ENCODE measurements at regions not wholly inside any gene's neighbourhood (a gene's known extent, or its start where the extent isn't known, plus 50 kb on each side); places are given as distances from the start of the nearest gene placed in this dataset.

- FAIRE-seq = no peak
- no peak for TF ChIP-seq CTCF (IDR thresholded peaks at IDR 0.05; ENCODE audit: borderline replicate concordance, extremely low read depth, insufficient read depth)
- no peaks in the 10 kb centered on the region for H3K27me3 ChIP-seq (ENCODE audit: control insufficient read depth, insufficient read depth, low read length)
- no peaks in the 10 kb centered on the region for H3K9me3 ChIP-seq (ENCODE audit: control insufficient read depth in 2 of 3, insufficient read depth in 1 of 3, low read length in 3 of 3)
- intact Hi-C loops (cut with DNase I) = no loop called here
- H3K27ac ChIP-seq (ENCODE audit: low read depth in 2 of 2, low read length in 2 of 2) = no peak overlapping the region
- no peaks in the 10 kb centered on the region for H3K36me3 ChIP-seq (ENCODE audit: control insufficient read depth in 2 of 3, insufficient read depth in 3 of 3, low read length in 3 of 3)
- no peaks in the 10 kb centered on the region for H3K4me1 ChIP-seq (ENCODE audit: control insufficient read depth in 2 of 3, insufficient read depth in 2 of 3, low read depth in 1 of 3, low read length in 3 of 3)
- no peak overlapping the region for H3K9ac ChIP-seq (ENCODE audit: low read length in 3 of 3)
- no peak for DNase-seq
- H3K4me3 ChIP-seq (ENCODE audit: low read length in 3 of 3) = no peak overlapping the region
Observed at GRCh38 chr4:137825505-137825904, 293.2 kb upstream of the PCDH18 start.

GRCh38 chr4:137823007-137823406 lies 290.7 kb upstream of the PCDH18 start:
- no peak overlapping the region for H3K9ac ChIP-seq (ENCODE audit: low read length in 3 of 3)
- no peak overlapping the region for H3K4me3 ChIP-seq (ENCODE audit: low read length in 3 of 3)
- DNase-seq (no peak), FAIRE-seq (no peak)
- H3K36me3 ChIP-seq (ENCODE audit: control insufficient read depth in 2 of 3, insufficient read depth in 3 of 3, low read length in 3 of 3) = no peaks in the 10 kb centered on the region
- no peaks in the 10 kb centered on the region for H3K27me3 ChIP-seq (ENCODE audit: control insufficient read depth, insufficient read depth, low read length)
- intact Hi-C loops (cut with DNase I) = no loop called here
- TF ChIP-seq CTCF (IDR thresholded peaks at IDR 0.05; ENCODE audit: borderline replicate concordance, extremely low read depth, insufficient read depth) = no peak
- no peaks in the 10 kb centered on the region for H3K4me1 ChIP-seq (ENCODE audit: control insufficient read depth in 2 of 3, insufficient read depth in 2 of 3, low read depth in 1 of 3, low read length in 3 of 3)
- H3K27ac ChIP-seq (ENCODE audit: low read depth in 2 of 2, low read length in 2 of 2) = no peak overlapping the region
- H3K9me3 ChIP-seq (ENCODE audit: control insufficient read depth in 2 of 3, insufficient read depth in 1 of 3, low read length in 3 of 3) = no peaks in the 10 kb centered on the region

- intact Hi-C loops (cut with DNase I) = no loop called here
- Histone ChIP-seq H3K27me3 (ENCODE audit: control insufficient read depth, insufficient read depth, low read length) (no peaks in the 10 kb centered on the region), H3K27ac (ENCODE audit: low read depth in 2 of 2, low read length in 2 of 2) (no peak overlapping the region), H3K4me1 (ENCODE audit: control insufficient read depth in 2 of 3, insufficient read depth in 2 of 3, low read depth in 1 of 3, low read length in 3 of 3) (no peaks in the 10 kb centered on the region), H3K9me3 (ENCODE audit: control insufficient read depth in 2 of 3, insufficient read depth in 1 of 3, low read length in 3 of 3) (no peaks in the 10 kb centered on the region), H3K36me3 (ENCODE audit: control insufficient read depth in 2 of 3, insufficient read depth in 3 of 3, low read length in 3 of 3) (no peaks in the 10 kb centered on the region), H3K9ac (ENCODE audit: low read length in 3 of 3) (no peak overlapping the region), H3K4me3 (ENCODE audit: low read length in 3 of 3) (no peak overlapping the region)
- FAIRE-seq (no peak), DNase-seq (peak in 2 of 5 donors; percentile 30 to 42)
- TF ChIP-seq CTCF (IDR thresholded peaks at IDR 0.05; ENCODE audit: borderline replicate concordance, extremely low read depth, insufficient read depth) = peak; percentile 30
Observed at GRCh38 chr4:137819964-137820383, 287.7 kb upstream of the PCDH18 start.

- intact Hi-C loops (cut with DNase I) = no loop called here
- no peaks in the 10 kb centered on the region for H3K4me1 ChIP-seq (ENCODE audit: control insufficient read depth in 2 of 3, insufficient read depth in 2 of 3, low read depth in 1 of 3, low read length in 3 of 3)
- H3K4me3 ChIP-seq (ENCODE audit: low read length in 3 of 3) = no peak overlapping the region
- no peaks in the 10 kb centered on the region for H3K27me3 ChIP-seq (ENCODE audit: control insufficient read depth, insufficient read depth, low read length)
- FAIRE-seq (no peak), DNase-seq (no peak)
- no peak for TF ChIP-seq CTCF (IDR thresholded peaks at IDR 0.05; ENCODE audit: borderline replicate concordance, extremely low read depth, insufficient read depth)
- no peak overlapping the region for H3K9ac ChIP-seq (ENCODE audit: low read length in 3 of 3)
- no peaks in the 10 kb centered on the region for H3K9me3 ChIP-seq (ENCODE audit: control insufficient read depth in 2 of 3, insufficient read depth in 1 of 3, low read length in 3 of 3)
- H3K27ac ChIP-seq (ENCODE audit: low read depth in 2 of 2, low read length in 2 of 2) = no peak overlapping the region
- H3K36me3 ChIP-seq (ENCODE audit: control insufficient read depth in 2 of 3, insufficient read depth in 3 of 3, low read length in 3 of 3) = no peaks in the 10 kb centered on the region
Observed at GRCh38 chr4:137812258-137812657, 280.0 kb upstream of the PCDH18 start.

Measured in kidney (tissue), 13 donors.